Urothelium cell line (cell line): ENCODE measurements at regions not wholly inside any gene's neighbourhood (a gene's known extent, or its start where the extent isn't known, plus 50 kb on each side); places are given as distances from the start of the nearest gene placed in this dataset.
"Not testable (repeated sequence)": the region's sequence is repeated elsewhere in the genome, so short reads cannot be mapped to it uniquely, and the experiment has no call there.

Experiments used
- DNase-seq: peaks from one replicate; pipeline ENCODE4 v3.0.0; 2011; ENCODE audit warnings: low spot score, mixed read lengths
- FAIRE-seq: peaks from 2 replicates; lab custom pipeline; 2011; peaks lifted over from hg19 to GRCh38; lab: Jason Lieb, UNC

DNA sequence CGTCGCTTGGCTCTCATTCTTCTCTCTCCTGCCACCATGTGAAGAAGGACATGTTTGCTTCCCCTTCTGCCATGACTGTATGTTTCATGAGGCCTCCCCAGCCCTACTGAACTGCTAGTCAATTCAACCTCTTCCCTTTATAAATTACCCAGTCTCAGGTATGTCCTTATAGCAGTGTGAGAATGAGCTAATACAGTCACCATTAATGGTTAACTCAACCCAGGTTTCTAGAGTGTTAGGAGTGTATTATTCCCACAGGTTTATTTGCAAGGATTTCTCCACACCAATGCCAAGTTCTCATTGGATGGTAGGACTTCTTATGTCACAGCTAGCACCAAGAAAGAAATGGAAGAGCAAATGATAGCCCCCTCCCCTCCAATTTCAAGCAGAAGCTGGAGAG, 71.9 kb downstream of the DYNAP start:
- FAIRE-seq (no peak), DNase-seq (no peak)

DNA sequence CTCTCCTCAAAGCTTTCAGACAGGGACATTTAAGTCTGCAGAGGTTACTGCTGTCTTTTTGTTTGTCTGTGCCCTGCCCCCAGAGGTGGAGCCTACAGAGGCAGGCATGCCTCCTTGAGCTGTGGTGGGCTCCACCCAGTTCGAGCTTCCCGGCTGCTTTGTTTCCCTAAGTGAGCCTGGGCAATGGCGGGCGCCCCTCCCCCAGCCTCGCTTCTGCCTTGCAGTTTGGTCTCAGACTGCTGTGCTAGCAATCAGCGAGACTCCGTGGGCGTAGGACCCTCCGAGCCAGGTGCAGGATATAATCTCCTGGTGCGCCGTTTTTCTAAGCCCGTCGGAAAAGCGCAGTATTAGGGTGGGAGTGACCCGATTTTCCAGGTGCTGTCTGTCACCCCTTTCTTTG, 78.7 kb downstream of the DYNAP start:
- DNase-seq, FAIRE-seq: not testable (repeated sequence)

DNA sequence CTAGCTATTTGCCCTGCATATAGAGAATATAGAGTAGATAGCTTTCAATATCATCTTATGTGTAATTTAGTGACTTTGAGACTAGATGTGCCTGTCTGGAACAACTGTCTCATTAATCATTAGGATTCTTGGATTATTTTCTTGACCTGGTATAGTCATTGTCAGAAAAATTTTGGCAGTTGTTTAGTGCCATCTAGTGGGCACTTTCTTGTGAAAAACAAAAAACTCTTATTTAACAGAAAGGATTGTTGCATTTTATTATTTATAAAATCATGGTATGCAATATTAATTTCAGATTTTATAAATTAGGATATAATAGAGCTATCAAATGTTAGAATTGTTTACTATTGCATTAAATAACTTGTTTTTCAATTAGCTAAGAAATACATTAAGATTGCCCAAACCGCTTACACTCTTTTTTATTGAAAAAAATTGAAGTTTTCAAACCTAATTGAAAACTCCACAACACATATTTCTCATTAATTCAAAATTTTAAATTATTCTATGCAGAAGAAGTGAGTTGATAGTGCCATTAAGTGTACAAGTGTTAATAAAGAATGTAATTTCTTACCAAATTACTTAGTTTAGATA, 80.3 kb downstream of the DYNAP start:
- FAIRE-seq (no peak), DNase-seq (no peak)

DNA sequence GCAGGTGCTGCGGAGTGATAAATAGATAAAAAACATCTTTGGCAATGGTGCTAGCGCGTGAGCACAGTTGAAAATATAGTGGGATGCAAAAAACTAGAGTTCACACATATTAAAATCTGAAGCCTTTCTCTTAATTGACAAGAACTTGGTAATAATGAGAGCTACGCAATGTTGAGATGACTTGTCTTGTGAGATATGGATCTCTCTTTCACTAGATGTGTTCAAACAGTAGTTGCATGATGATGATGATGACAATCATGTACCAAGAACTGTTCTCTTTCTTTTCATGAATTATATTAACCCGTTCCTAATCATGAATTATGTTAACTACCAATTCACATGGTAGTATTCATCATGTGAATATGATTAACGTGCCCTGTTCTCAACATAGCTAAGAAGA, 81.1 kb downstream of the DYNAP start:
- DNase-seq (no peak), FAIRE-seq (no peak)

DNA sequence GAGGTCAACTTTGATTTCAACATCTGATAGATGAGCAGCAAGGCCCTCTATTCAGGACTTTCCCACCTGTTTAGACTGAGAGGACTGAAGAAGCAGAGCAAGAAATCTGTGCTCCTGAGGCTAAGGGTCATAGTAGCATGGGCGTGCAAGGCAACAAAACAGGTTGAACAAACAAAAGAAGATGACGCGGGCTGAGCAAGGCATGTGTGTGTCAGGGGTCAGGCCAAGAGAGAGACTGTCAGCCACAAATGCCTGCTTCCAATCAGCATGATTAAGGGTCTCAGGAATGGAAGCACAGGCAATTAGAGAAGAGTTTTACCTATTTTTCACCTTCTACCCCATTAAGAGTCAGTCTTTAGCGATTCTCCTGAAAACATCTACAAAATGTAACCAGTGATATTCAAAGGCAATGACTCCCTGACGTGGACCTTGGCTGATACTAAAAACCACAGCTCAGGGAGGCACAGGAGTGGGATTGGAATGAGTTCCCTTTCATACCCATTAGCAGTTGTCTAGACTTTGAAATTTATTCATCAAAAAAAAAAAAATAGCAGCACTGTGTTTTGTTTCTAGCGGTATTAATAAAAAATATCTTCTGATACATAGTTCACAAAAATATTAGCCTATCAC, 81.9 kb downstream of the DYNAP start:
- DNase-seq (no peak), FAIRE-seq (no peak)

DNA sequence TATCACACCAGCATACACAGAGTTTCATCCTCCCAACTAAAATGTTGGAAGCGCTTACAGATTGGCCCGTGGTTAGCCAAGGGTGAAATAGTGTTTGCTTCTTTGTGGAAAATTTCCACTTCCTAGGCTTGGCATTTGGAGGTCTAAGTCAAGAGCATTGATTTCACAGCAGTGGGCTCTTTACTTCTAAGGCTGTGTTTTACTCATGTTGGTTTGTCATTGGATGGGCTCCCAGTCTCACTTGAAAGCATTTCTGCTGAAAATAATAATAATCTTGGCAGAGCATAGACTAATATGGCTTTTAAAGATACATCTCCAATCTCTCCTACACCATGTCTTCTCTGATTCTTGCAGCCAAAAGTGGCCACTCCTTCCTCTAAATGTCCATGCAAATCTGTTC, 82.9 kb downstream of the DYNAP start:
- DNase-seq = no peak
- FAIRE-seq = no peak

DNA sequence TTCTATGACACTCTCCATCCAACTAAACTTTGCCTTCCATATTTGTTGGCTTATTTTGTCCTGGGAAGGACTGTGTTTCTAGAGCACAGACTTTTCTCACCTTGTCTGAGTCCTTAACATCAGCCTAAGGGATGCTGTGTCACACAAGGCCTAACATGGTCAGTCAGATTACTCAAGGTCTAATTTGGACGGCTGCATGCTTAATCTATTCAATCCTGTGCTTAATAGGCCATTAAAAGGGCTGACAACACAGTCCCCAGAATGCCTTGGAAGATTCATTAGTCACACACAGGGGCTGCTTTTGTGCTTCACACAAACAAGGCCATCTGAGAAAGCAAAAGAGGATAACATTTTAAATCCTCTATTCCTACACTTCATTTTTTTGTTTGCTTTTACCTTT, 84.0 kb downstream of the DYNAP start:
- no peak for FAIRE-seq
- DNase-seq = no peak

DNA sequence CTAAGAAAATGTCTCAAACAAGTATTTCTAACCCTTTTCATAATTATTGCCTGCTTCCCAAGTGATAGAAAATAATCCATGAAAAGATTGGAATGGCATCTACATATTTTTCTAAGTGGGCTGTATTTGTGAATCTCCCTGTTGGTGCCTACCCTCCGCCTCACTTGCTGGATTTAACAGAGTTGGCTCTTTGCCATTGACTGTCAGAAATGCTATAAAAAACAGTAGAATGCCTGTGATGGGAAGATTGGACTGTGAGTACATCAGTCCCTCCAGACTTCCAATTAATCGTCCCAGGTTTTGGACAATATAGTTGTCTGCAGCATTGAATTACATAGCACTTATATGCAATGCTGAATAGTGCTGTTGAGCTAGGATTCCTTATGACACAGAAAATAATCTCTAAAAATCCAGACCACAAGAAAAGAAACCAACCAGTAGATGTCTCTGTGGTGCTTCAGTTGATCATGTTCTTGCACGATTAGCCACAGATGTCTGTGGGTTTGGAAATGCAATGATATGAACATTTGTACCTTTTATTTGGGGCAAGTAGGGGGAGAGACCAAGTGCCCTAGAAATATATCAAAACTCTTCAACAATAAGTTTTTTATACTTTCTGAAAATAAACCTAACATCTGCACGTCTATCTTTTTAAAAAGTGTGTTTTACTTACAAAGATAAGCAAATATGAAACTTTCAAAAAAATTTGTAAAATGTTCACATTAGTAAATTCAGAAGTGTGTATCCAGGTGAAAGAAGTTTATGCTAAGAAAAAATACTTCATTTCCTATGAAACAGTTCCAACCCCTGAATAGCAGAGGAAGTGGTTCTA, 88.5 kb downstream of the DYNAP start:
- DNase-seq (peak; percentile 33), FAIRE-seq (no peak)

DNA sequence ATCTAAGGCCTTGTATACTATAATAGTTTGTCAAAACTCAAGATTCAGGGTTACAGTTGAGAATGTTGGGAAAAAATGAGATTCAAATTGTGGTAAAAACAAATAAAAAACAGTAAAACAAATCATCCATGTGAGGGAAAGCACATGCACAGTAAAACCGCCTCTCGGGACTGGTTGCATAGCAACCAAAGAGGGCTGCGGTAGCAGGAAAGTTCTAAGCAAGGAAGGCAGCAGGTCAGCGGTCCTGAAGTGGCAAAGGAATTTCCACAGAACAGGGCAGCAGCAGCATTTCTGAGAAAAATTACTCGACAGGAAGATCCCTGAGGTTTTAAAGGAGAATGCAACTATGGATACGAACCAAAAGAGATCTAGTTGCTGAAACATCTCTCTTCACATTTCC, 93.7 kb downstream of the DYNAP start:
- no peak for FAIRE-seq
- peak; percentile 37 for DNase-seq

DNA sequence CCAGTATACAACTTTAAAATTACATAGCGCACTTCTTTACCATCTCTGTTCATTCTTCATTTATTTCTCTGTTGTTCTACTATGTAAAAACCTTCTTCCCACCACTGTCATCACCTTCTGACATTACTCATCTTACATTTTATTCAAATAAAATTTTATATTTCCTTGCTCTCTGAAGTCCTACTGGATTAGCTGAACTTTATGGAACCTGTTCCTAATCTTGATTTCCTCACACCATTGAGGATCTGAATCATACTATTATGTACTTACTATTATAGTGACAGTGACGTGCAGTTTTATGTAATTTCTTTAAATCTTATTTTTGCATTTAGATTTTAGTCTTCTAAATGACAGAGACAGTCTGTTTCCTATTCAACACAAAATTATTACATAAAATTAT, 98.3 kb downstream of the DYNAP start:
- no peak for DNase-seq

DNA sequence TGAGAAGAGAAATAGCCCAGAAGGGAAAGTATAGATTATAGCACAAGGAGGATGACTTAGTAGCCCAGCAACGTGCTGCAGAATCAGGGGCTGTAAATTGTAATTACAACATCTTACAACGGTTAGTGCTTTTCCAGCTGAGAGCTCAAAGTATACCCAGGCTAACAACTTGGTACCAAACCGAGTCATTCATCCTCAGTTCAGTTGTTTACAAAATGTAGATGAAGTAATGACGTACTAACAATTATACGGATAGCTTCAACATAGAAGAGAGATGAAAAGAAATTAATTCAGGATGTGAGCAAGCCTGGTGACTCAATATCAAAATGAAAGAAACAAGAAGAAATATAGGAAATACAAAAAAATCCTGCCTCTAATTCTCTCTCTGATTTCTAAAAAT, 99.2 kb downstream of the DYNAP start:
- no peak for DNase-seq

More for the DNA sequence above, 98.3 kb downstream of the DYNAP start:
- FAIRE-seq = no peak

DNA sequence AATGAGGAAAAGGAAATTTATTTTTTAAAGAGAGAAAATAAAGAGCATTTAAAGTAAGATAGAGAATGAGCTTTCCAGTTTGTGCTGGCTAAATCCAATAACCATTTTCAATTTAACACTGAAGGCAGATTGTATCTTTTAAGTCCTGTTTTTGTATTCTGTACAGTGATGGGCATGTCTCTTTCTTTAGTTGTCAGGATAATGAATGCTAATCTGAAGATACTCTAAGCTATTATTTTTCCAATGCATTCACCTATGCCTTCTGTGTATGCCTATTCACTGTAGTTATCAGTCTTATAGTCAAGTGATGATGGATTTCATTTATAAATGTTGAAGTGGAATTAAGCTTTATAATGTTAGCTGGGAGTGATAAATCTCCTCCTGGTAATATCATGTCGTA, 101.4 kb downstream of the DYNAP start:
- DNase-seq (no peak), FAIRE-seq (no peak)

More for the DNA sequence above, 99.2 kb downstream of the DYNAP start:
- no peak for FAIRE-seq

DNA sequence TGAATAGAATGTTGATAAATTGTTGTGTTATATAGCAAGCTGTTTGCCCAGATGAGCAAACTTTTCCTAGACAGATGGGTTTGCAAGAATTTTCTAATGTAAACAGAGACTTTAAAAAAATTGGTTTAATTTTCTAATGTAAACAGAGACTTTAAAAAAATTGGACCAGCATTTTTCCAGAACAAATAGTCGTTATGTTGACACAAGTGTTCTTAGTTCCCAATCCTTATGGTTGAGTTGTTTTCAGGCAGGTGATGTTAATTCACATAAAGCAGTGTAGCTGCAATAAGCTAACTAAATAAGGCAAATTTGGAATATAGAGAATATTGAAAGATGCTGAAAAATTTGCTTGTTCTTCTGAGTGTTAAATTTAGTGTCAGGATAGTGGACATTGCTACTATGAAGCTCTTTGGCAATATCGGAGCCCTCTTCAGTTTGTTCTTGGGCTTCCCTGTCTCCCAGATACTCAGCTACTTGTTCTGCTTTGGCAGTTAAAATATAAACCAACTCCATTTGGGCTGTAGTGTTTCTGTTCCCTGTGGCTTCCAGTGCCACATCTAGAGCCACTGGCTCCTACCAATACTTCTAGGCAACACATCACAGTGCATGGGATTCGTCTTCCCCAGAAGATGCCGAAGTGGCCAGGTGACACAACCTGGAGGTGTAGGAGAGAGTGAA, 105.7 kb downstream of the DYNAP start:
- no peak for FAIRE-seq
- DNase-seq = no peak

DNA sequence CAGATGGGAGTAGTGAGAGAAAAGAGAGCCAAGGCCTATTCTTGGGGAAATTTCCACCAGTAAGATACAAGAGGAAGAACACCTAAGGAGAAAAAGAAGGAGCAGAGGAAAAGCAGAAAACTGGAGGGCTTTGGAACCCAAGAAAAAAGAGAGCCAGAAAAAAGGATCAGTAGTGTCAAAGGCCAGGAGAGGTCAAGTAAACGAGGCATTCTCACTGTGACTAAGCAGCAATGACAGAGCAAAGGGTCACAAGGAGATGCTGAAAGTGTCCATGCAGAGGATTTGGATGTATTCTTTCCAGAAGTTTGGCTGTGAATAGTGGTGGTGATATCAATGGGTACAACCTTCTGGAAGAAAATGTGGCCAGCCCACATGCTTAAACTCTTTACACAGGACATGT, 109.5 kb downstream of the DYNAP start:
- FAIRE-seq (no peak), DNase-seq (no peak)

DNA sequence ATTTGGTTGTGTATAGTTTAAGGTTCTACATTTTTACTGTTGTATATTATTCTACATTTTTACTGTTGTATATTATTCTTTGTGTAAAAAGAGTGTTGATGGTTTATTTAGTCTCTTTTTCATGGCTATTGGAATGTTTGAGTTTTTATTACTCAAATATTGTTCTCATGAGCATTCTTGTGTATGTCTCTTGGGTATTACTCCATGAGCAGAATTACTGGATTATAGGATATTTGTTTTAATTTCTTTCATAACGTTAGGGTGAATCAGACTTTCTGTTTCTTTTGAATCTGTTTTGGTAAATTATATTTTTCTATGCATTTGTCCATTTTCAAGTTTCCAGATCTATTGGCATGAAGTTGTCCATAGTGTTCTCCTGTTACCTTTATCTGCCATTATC, 111.6 kb downstream of the DYNAP start:
- DNase-seq (no peak), FAIRE-seq (no peak)

DNA sequence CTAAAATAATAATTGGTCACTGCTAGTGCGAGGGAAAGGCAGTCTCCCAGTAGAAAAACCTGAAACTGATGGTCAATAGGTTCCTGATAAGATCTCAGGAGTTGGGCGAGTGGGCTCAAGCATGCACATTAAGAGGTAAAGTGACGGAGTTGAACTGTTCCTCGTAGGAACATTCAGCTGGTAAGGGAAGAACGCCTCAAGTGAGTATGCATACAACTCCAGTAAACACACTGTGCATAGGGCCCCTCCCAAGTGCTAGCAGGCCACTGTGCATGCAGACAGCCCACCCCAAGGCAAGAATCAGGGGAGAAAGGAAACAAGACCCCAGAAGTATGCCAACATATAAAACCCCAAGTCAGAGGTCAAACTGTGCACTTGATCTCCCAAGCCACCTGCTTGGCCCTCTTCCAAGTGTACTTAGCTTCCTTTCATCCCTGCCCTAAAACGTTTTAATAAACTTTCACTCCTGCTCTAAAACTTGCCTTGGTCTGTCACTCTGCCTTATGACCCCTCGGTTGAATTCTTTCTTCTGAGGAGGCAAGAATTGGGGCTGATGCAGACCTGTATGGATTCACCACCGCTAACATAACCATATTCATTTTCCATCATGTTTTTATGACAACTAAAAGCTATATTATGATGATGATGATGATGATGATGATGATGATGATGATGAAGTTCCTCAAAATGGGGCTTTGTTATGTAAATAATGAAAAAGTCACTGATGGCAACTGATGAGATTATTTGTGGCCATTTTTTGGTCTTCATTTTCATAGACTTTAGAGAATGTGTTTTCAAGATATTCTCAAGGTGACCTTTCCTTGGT, 118.0 kb upstream of the RAB27B start:
- DNase-seq (no peak), FAIRE-seq (no peak)

DNA sequence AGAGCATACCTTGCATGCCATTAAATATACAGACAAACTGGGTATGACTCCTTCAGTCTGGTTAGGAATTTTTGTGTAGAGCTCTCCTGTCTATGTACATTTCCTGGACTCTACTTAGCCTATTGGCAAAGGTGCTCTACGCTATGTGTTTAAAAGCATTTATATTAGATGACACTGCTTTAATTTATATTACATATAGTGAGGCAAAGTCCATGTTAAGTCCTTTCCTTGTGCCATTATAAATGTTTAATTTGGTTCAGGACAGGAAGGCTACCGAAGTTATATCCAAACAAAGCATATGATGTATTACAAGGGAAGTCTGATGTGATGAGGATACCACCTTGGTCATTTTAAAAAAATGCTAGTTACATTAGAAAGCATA, 117.4 kb upstream of the RAB27B start:
- FAIRE-seq = no peak

DNA sequence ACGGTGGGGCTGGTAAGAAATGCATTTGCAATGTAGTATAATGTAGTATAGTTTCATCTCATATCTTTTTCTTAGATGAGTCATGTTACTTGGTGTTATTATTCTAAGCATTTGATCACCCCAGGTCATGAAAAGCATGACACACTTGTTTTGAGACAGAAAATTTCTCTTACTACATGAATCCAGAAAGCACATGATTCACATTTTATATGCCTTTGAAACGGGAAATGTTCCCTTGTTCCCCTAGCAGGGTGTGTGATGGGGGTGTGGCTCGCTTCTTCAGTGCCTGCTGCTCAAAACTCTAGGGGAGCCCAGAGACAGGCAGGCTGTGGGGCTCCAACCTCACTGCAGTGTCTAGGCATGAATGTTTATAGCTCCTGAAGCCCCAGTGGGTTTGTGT, 116.0 kb upstream of the RAB27B start:
- FAIRE-seq (no peak), DNase-seq (no peak)

More for the DNA sequence above, 117.4 kb upstream of the RAB27B start:
- no peak for DNase-seq

DNA sequence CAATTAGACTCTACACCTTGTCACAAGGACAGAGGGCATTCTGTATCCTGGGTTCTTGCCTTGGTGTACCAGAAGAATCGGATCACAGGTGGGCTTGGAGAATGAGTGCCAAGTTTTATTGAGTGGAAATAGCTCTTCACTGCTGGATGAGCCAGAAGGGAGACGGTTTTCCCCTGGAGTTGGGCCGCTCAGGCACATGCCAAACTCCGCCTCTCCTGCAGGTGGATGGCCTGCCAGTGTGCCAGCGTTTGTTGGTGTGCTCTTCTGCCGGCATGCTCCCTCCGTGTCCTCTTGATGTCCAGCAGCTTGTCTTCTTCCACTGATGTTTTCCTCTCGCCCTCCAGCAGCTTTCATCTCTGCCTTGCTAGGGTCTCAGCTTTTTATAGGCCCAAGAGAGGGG, 115.5 kb upstream of the RAB27B start:
- FAIRE-seq = no peak
- no peak for DNase-seq

DNA sequence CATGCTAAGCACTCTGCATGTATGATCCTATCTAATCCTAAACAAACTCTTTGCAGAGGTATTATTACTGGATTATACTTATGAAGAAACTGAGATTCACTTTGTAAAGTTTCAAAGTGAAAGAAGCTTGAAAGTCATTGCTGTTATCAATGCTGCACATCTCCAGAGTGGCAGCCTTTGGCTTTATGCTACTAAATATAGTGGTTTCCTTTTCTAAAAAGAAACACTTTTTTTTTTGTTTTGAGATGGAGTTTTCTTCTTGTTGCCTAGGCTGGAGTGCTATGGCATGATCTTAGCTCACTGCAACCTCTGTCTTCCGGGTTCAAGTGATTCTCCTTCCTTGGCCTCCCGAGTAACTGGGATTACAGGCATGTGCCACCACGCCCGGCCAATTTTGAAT, 114.9 kb upstream of the RAB27B start:
- FAIRE-seq (no peak), DNase-seq (no peak)

DNA sequence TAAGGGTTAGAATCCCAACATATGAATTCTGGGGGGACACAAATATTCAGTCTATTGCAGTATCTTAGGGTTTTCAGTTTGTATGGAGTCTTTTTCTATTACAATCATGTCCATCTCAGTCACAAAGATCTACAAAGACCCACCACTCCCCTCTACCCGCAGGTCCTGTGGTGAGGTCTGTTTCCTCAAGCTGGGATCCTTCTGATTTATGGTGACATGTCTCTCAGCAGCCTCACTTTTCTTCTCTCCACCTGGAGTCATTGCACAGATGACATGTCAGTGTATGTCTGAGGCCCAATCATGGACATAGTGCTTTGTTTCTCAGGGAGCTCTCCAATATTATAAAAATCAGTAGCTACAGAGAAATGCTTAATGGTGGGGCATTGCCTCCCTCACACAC, 113.4 kb upstream of the RAB27B start:
- no peak for DNase-seq
- FAIRE-seq = no peak
